H9 (cell line): ENCODE measurements at regions not wholly inside any gene's neighbourhood (a gene's known extent, or its start where the extent isn't known, plus 50 kb on each side); places are given as distances from the start of the nearest gene placed in this dataset.

ENCODE experiments used
- DNase-seq: peaks from one replicate; pipeline ENCODE4 v3.0.0-alpha.2; 2017
- H2AFZ ChIP-seq: one replicate; pipeline ENCODE4 v1.6.1; 2013; ENCODE audit warnings: mild to moderate bottlenecking, low read length, control low read depth, moderate library complexity
- H2AK5ac ChIP-seq: 2 replicates; pipeline ENCODE4 v1.6.1; 2013; ENCODE audit warnings: low read length, control low read depth, mixed read lengths; ENCODE audit not compliant: insufficient read length
- H2BK120ac ChIP-seq: one replicate; pipeline ENCODE4 v1.6.1; 2013; ENCODE audit warnings: low read depth, mild to moderate bottlenecking, low read length, control low read depth, inconsistent platforms; ENCODE audit not compliant: poor library complexity, severe bottlenecking
- H2BK12ac ChIP-seq: 2 replicates; pipeline ENCODE4 v1.6.1; 2013; ENCODE audit warnings: low read length, control low read depth, mixed read lengths, low read depth; ENCODE audit not compliant: insufficient read length
- H2BK15ac ChIP-seq: 2 replicates; pipeline ENCODE4 v1.6.1; 2013; ENCODE audit warnings: low read depth, low read length, control low read depth
- H2BK20ac ChIP-seq: one replicate; pipeline ENCODE4 v1.6.1; 2013; ENCODE audit warnings: low read depth, mild to moderate bottlenecking, low read length, control low read depth, inconsistent platforms; ENCODE audit not compliant: poor library complexity, severe bottlenecking
- H2BK5ac ChIP-seq: 2 replicates; pipeline ENCODE4 v1.6.1; 2013; ENCODE audit warnings: low read length, control low read depth, mixed read lengths; ENCODE audit not compliant: insufficient read length
- H3K14ac ChIP-seq: 2 replicates; pipeline ENCODE4 v1.6.1; 2013; ENCODE audit warnings: low read length, control low read depth; ENCODE audit not compliant: insufficient read depth
- H3K18ac ChIP-seq: 2 replicates; pipeline ENCODE4 v1.6.1; 2013; ENCODE audit warnings: low read depth, mild to moderate bottlenecking, mixed read lengths, low read length, control low read depth; ENCODE audit not compliant: insufficient read length
- H3K23ac ChIP-seq: 2 replicates; pipeline ENCODE4 v1.6.1; 2013; ENCODE audit warnings: low read length, control low read depth, mixed read lengths, low read depth; ENCODE audit not compliant: insufficient read length
- H3K23me2 ChIP-seq: 2 replicates; pipeline ENCODE4 v1.6.1; 2013; ENCODE audit warnings: low read depth, mild to moderate bottlenecking, mixed read lengths, low read length, control low read depth; ENCODE audit not compliant: insufficient read length, poor library complexity, severe bottlenecking
- H3K27ac ChIP-seq: 2 replicates; pipeline ENCODE4 v1.5.1; 2013; ENCODE audit warnings: low read length, control low read depth, mixed read lengths, low read depth; ENCODE audit not compliant: insufficient read length
- H3K27me3 ChIP-seq: 2 replicates; pipeline ENCODE4 v1.6.1; 2013; ENCODE audit warnings: low read length, control low read depth, inconsistent platforms; ENCODE audit not compliant: insufficient read depth
- H3K4ac ChIP-seq: 2 replicates; pipeline ENCODE4 v1.6.1; 2013; ENCODE audit warnings: low read depth, mild to moderate bottlenecking, control low read depth, inconsistent platforms, low read length, moderate library complexity
- H3K4me1 ChIP-seq: 2 replicates; pipeline ENCODE4 v1.6.1; 2013; ENCODE audit warnings: low read length, control low read depth, inconsistent platforms; ENCODE audit not compliant: insufficient read depth
- H3K4me2 ChIP-seq: 2 replicates; pipeline ENCODE4 v1.6.1; 2013; ENCODE audit warnings: low read length, control low read depth, mixed read lengths; ENCODE audit not compliant: insufficient read length, insufficient read depth
- H3K56ac ChIP-seq: 2 replicates; pipeline ENCODE4 v1.6.1; 2013; ENCODE audit warnings: low read depth, mild to moderate bottlenecking, mixed read lengths, low read length, control low read depth; ENCODE audit not compliant: insufficient read length
- H3K79me1 ChIP-seq: 2 replicates; pipeline ENCODE4 v1.6.1; 2013; ENCODE audit warnings: low read depth, mild to moderate bottlenecking, moderate library complexity, low read length, control low read depth, inconsistent platforms; ENCODE audit not compliant: insufficient read depth, poor library complexity, severe bottlenecking
- H3K79me2 ChIP-seq: 2 replicates; pipeline ENCODE4 v1.6.1; 2013; ENCODE audit warnings: low read length, control low read depth, inconsistent platforms; ENCODE audit not compliant: insufficient read depth
- H3K9ac ChIP-seq: 2 replicates; pipeline ENCODE4 v1.6.1; 2013; ENCODE audit warnings: low read length, control low read depth, mixed read lengths; ENCODE audit not compliant: insufficient read length; ENCODE audit errors: extremely low read depth
- H3K9me3 ChIP-seq: one replicate; pipeline ENCODE4 v1.6.1; 2013; ENCODE audit warnings: low read depth, low read length, inconsistent platforms; ENCODE audit not compliant: control insufficient read depth
- H3T11ph ChIP-seq: one replicate; pipeline ENCODE4 v1.6.1; 2013; ENCODE audit warnings: mild to moderate bottlenecking, low read length, control low read depth, inconsistent platforms
- H4K20me1 ChIP-seq: one replicate; pipeline ENCODE4 v1.6.1; 2013; ENCODE audit not compliant: control insufficient read depth, insufficient read length, insufficient read depth
- H4K5ac ChIP-seq: 2 replicates; pipeline ENCODE4 v1.6.1; 2013; ENCODE audit warnings: low read depth, mild to moderate bottlenecking, mixed read lengths, low read length, control low read depth; ENCODE audit not compliant: insufficient read length
- H4K8ac ChIP-seq: replicated peaks from 2 replicates; pipeline ENCODE4 v1.6.1; 2013; ENCODE audit warnings: low read length, control low read depth, mixed read lengths, low read depth; ENCODE audit not compliant: insufficient read length
- H4K91ac ChIP-seq: 2 replicates; pipeline ENCODE4 v1.6.1; 2013; ENCODE audit warnings: low read depth, mild to moderate bottlenecking, moderate library complexity, mixed read lengths, low read length, control low read depth; ENCODE audit not compliant: insufficient read length
- H3K27ac Mint-ChIP-seq, 3 experiments: 2 replicates in 2 of 3; 3 replicates in 1 of 3; pipeline ENCODE4 v1.8.0; 2020 to 2021; ENCODE audit warnings: mixed read lengths in 3 of 3, mild to moderate bottlenecking in 1 of 3, moderate library complexity in 1 of 3
- H3K27me3 Mint-ChIP-seq: 2 replicates; pipeline ENCODE4 v1.8.0; 2021; ENCODE audit warnings: low read depth, mild to moderate bottlenecking, moderate library complexity, mixed read lengths
- H3K36me3 Mint-ChIP-seq, 3 experiments: 2 replicates in 2 of 3; 3 replicates in 1 of 3; pipeline ENCODE4 v1.8.0; 2020 to 2021; ENCODE audit warnings: low read depth in 3 of 3, mixed read lengths in 3 of 3; ENCODE audit not compliant: insufficient read depth in 1 of 3
- H3K4me1 Mint-ChIP-seq, 2 experiments: 2 replicates each; pipeline ENCODE4 v1.8.0; 2020; ENCODE audit warnings: mixed read lengths in 2 of 2
- H3K4me3 Mint-ChIP-seq, 2 experiments: 2 replicates in 1 of 2; 3 replicates in 1 of 2; pipeline ENCODE4 v1.8.0; 2020 to 2021; ENCODE audit warnings: mild to moderate bottlenecking in 2 of 2, mixed read lengths in 2 of 2, moderate library complexity in 1 of 2
- H3K9me3 Mint-ChIP-seq, 2 experiments: 2 replicates in 1 of 2; 3 replicates in 1 of 2; pipeline ENCODE4 v1.8.0; 2020; ENCODE audit warnings: mild to moderate bottlenecking in 2 of 2, mixed read lengths in 2 of 2, moderate library complexity in 1 of 2
- WGBS: extraction: QIAGEN DNeasy Blood & Tissue Kit; methylation state at CpG from one replicate; pipeline ENCODE4 v1.1.7; 2013; ENCODE audit warnings: missing lambda C conversion rate, low lambda C conversion rate, mixed read lengths; ENCODE audit not compliant: insufficient read length; ENCODE audit errors: extremely low coverage; 5-methylcytosine and 5-hydroxymethylcytosine counted together
- TF ChIP-seq, protein P1 (sequence below): fragments of 200-600 bp; sonication (generic); conservative IDR thresholded peaks from 3 replicates; pipeline ENCODE4 v1.8.0; 2021; ENCODE audit warnings: antibody characterized with exemption, mild to moderate bottlenecking

DNA sequence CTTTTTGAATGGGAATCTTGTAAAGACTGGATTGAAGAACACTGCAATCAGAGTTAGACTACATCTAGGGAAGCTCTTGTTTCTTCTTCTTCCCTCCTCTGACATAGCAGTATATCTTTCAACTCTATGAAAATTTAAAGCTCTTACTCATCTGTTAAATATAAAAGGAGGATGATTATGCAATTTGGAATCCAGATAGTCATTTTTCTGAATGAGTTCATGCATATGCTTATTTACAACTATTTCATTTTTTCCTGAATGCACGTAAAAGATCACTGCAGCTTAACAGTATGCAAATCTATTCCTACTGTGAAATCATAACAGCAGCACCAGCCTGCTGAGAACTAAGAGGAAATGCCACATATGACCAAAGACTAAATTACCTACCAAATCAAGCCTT, 133.5 kb upstream of the TMCC3 start:
- Histone ChIP-seq H4K20me1 (no peaks in the 10 kb centered on the region), H3K9me3 (no peaks in the 10 kb centered on the region), H2BK120ac (no peak overlapping the region), H4K91ac (no peak overlapping the region), H3K27ac (no peak overlapping the region), H3K4me2 (no peak overlapping the region), H2BK5ac (no peak overlapping the region), H4K5ac (no peak overlapping the region), H3K18ac (no peak overlapping the region), H3K27me3 (no peaks in the 10 kb centered on the region), H4K8ac (no peak overlapping the region), H3K56ac (no peak overlapping the region), H2AK5ac (no peak overlapping the region), H3K14ac (no peak overlapping the region), H2BK15ac (no peak overlapping the region), H3K23me2 (no peaks in the 10 kb centered on the region), H2BK20ac (no peak overlapping the region), H2AFZ (no peak overlapping the region), H3K79me2 (no peaks in the 10 kb centered on the region), H3K79me1 (no peaks in the 10 kb centered on the region), H3K9ac (no peak overlapping the region), H3K4ac (no peak overlapping the region), H3T11ph (no peak overlapping the region), H3K23ac (no peak overlapping the region), H3K4me1 (no peaks in the 10 kb centered on the region), H2BK12ac (no peak overlapping the region)
- Mint-ChIP-seq H3K4me3 (no peak overlapping the region), H3K36me3 (no peaks in the 10 kb centered on the region; a peak in 1 of 7 replicates), H3K27me3 (no peaks in the 10 kb centered on the region; the same call in 1 of the 2 replicates), H3K4me1 (peaks cover 4 to 5% of the 10 kb centered on the region in 2 experiments; a peak in 2 of 4 replicates), H3K9me3 (peaks cover 0 to 4% of the 10 kb centered on the region in 2 experiments; a peak in 1 of 5 replicates), H3K27ac (no peak overlapping the region)
- no CpG with 5 or more reads among the region's 1 CpG for WGBS
- TF ChIP-seq, protein P1, sequence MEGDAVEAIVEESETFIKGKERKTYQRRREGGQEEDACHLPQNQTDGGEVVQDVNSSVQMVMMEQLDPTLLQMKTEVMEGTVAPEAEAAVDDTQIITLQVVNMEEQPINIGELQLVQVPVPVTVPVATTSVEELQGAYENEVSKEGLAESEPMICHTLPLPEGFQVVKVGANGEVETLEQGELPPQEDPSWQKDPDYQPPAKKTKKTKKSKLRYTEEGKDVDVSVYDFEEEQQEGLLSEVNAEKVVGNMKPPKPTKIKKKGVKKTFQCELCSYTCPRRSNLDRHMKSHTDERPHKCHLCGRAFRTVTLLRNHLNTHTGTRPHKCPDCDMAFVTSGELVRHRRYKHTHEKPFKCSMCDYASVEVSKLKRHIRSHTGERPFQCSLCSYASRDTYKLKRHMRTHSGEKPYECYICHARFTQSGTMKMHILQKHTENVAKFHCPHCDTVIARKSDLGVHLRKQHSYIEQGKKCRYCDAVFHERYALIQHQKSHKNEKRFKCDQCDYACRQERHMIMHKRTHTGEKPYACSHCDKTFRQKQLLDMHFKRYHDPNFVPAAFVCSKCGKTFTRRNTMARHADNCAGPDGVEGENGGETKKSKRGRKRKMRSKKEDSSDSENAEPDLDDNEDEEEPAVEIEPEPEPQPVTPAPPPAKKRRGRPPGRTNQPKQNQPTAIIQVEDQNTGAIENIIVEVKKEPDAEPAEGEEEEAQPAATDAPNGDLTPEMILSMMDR: no peak
- no peak for DNase-seq
